ENCODE measurements at regions not wholly inside any gene's neighbourhood (a gene's known extent, or its start where the extent isn't known, plus 50 kb on each side); places are given as distances from the start of the nearest gene placed in this dataset.

GRCh38 chr17:54626146-54626703 is 274.4 kb upstream of the TOM1L1 start:
- TF ChIP-seq, protein P1, sequence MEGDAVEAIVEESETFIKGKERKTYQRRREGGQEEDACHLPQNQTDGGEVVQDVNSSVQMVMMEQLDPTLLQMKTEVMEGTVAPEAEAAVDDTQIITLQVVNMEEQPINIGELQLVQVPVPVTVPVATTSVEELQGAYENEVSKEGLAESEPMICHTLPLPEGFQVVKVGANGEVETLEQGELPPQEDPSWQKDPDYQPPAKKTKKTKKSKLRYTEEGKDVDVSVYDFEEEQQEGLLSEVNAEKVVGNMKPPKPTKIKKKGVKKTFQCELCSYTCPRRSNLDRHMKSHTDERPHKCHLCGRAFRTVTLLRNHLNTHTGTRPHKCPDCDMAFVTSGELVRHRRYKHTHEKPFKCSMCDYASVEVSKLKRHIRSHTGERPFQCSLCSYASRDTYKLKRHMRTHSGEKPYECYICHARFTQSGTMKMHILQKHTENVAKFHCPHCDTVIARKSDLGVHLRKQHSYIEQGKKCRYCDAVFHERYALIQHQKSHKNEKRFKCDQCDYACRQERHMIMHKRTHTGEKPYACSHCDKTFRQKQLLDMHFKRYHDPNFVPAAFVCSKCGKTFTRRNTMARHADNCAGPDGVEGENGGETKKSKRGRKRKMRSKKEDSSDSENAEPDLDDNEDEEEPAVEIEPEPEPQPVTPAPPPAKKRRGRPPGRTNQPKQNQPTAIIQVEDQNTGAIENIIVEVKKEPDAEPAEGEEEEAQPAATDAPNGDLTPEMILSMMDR (IDR thresholded peaks at IDR 0.05), result no peak
- TF ChIP-seq POLR2A (IDR thresholded peaks at IDR 0.05), result no peak

Data from right lobe of liver (tissue), 4 donors.